ENCODE measurements at regions not wholly inside any gene's neighbourhood (a gene's known extent, or its start where the extent isn't known, plus 50 kb on each side); places are given as distances from the start of the nearest gene placed in this dataset.

- TF ChIP-seq POLR2A (IDR thresholded peaks at IDR 0.05) = no peak
- no peak for TF ChIP-seq CTCF (IDR thresholded peaks at IDR 0.05)
Measured at GRCh38 chr5:58105836-58106235, 354.1 kb downstream of the PLK2 start.
